Activated CD8-positive, alpha-beta T cell treated with anti-CD3 and anti-CD28 coated beads for 36 hours (primary cell): ENCODE measurements at regions not wholly inside any gene's neighbourhood (a gene's known extent, or its start where the extent isn't known, plus 50 kb on each side); places are given as distances from the start of the nearest gene placed in this dataset.

ENCODE experiments used
- ATAC-seq: fragments of 200-7000 bp; cut with Tn5 transposase; one replicate; pipeline ENCODE4 v1.10.0; 2021; ENCODE audit warnings: mild to moderate bottlenecking, moderate library complexity
- CTCF ChIA-PET: fragments of 350-600 bp; sonication (Branson Sonifier 250); formaldehyde crosslinking; loops from one replicate; lab custom pipeline; 2021; ENCODE audit warnings: antibody characterized with exemption; lab: Charles Lee
- POLR2A ChIA-PET: fragments of 350-600 bp; sonication (Branson Sonifier 250); formaldehyde crosslinking; loops from one replicate; lab custom pipeline; 2021; ENCODE audit warnings: antibody characterized with exemption; lab: Charles Lee
- DNase-seq: peaks from one replicate; pipeline ENCODE4 v3.0.0-alpha.2; 2020
- H3K27ac Mint-ChIP-seq: one replicate; pipeline ENCODE4 v1.8.0; 2021; ENCODE audit warnings: mild to moderate bottlenecking, mixed read lengths
- H3K27me3 Mint-ChIP-seq: one replicate; pipeline ENCODE4 v1.8.0; 2021; ENCODE audit warnings: mixed read lengths
- H3K36me3 Mint-ChIP-seq: one replicate; pipeline ENCODE4 v1.8.0; 2021; ENCODE audit warnings: low read depth, mixed read lengths
- H3K4me1 Mint-ChIP-seq: one replicate; pipeline ENCODE4 v1.8.0; 2021; ENCODE audit warnings: low read depth, mixed read lengths
- H3K4me3 Mint-ChIP-seq: one replicate; pipeline ENCODE4 v1.8.0; 2021; ENCODE audit warnings: mild to moderate bottlenecking, moderate library complexity, mixed read lengths
- H3K9me3 Mint-ChIP-seq: one replicate; pipeline ENCODE4 v1.8.0; 2021; ENCODE audit warnings: mixed read lengths
- intact Hi-C: fragments of 100-400 bp; cut with micrococcal nuclease; formaldehyde crosslinking; loops from one replicate; pipeline ENCODE4 v1.10.0; 2022
- TF ChIP-seq, protein P1 (sequence below): fragments of 200-600 bp; IDR thresholded peaks from one replicate; pipeline ENCODE4 v1.8.0; 2022; ENCODE audit warnings: antibody characterized with exemption, mild to moderate bottlenecking

DNA sequence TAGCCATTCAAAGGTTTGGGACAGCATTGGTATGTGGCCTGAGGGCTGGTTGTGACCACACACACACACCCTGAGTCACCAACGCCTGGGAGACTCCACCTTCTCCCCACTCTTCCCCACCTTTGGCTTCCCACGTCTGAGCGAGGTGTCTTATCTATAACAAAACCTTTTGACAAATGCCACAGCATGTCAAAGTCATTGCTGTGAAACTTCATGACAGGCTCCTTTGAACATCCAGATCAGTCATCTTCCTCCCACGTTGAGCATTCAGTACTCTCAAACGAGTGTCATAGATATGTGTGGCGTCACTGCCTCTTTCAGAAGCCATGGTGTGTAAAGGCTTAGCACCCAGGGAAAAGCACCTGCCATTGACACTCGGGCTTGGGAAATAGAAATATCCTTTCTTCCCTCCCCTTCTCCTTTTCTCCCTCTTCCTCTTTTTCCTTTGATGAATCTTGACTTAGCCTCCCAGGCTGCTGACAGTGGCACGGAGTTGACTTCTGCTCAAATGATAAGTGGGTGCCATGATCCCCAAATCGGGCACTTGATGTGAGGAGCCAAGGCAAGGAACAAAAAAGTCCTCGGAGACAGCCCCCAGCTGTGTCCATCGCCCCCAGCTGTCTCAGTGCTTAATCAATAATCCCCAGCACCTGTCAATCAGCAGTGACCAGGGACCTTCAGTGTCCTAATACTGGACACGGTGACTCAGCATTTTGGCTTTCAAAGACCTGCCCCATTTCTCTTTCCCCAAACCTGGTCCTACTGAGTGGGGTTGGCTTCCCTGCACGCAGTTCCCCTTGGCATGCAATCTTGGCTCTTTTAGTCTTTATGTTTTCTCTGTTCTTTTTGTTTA is 114.8 kb downstream of the FGF18 start:
- POLR2A ChIA-PET, result no interaction called here
- no peaks in the 10 kb centered on the region for H3K36me3 Mint-ChIP-seq

GRCh38 chr5:171535162-171535561 is 115.7 kb downstream of the FGF18 start:
- DNase-seq (no peak), ATAC-seq (no peak)
- H3K27ac Mint-ChIP-seq, result no peak overlapping the region
- ChIA-PET CTCF (interaction anchor here (1.1 kb wide), 1 partner anchor 51 kb away, joined by 3 read pairs; no protein-coding TSS in a partner anchor), POLR2A (no interaction called here)
- TF ChIP-seq, protein P1, sequence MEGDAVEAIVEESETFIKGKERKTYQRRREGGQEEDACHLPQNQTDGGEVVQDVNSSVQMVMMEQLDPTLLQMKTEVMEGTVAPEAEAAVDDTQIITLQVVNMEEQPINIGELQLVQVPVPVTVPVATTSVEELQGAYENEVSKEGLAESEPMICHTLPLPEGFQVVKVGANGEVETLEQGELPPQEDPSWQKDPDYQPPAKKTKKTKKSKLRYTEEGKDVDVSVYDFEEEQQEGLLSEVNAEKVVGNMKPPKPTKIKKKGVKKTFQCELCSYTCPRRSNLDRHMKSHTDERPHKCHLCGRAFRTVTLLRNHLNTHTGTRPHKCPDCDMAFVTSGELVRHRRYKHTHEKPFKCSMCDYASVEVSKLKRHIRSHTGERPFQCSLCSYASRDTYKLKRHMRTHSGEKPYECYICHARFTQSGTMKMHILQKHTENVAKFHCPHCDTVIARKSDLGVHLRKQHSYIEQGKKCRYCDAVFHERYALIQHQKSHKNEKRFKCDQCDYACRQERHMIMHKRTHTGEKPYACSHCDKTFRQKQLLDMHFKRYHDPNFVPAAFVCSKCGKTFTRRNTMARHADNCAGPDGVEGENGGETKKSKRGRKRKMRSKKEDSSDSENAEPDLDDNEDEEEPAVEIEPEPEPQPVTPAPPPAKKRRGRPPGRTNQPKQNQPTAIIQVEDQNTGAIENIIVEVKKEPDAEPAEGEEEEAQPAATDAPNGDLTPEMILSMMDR, result no peak
- no peak overlapping the region for H3K4me3 Mint-ChIP-seq
- H3K27me3 Mint-ChIP-seq, result peaks cover 21% of the 10 kb centered on the region
- H3K4me1 Mint-ChIP-seq, result no peaks in the 10 kb centered on the region
- no peaks in the 10 kb centered on the region for H3K36me3 Mint-ChIP-seq
- intact Hi-C loops, result no loop called here
- no peaks in the 10 kb centered on the region for H3K9me3 Mint-ChIP-seq

More for the DNA sequence above, 114.8 kb downstream of the FGF18 start:
- intact Hi-C loops, result no loop called here
- Mint-ChIP-seq H3K4me1 (no peaks in the 10 kb centered on the region), H3K9me3 (no peaks in the 10 kb centered on the region), H3K4me3 (no peak overlapping the region), H3K27ac (no peak overlapping the region), H3K27me3 (peaks cover 16% of the 10 kb centered on the region)
- TF ChIP-seq, protein P1, result no peak
- DNase-seq (peak; percentile 14), ATAC-seq (peak; percentile 64)
- CTCF ChIA-PET, result no interaction called here

DNA sequence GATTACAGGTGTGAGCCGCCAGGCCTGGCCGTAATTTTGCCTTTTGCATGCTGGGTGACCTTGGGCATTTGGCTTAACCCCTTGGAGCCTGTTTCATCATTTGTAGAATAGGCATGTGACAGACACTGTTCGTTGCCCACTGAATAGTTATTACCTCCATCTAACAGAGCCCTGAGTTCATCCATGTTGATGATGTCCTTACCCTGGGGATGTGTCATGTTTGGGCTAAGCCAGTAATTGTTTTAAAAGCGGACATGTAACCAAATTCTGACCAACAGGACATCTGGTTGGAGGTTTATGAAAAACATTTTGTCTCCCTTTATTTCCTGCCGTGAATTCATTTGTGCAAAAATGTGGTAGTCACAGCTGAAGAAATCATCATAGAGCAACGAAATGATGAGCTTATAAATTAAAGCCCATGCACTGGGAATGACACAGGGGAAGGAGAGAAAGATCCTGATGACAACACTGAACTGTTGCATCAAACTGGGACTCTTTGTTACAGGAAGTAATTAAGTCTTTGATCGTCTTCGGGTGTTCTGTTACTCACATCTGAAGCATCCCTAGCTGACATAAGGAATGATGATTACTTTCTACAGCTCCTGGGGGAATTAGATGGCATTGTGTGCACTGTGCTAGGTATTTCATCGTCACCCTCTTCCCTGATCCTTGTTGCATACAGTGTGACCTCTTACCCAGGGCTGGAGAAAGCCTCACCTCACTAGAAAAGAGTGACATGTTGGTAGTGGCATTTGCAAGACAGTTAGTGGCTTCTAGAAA is 117.8 kb downstream of the FGF18 start:
- DNase-seq, result no peak
- POLR2A ChIA-PET, result no interaction called here
- Mint-ChIP-seq H3K36me3 (no peaks in the 10 kb centered on the region), H3K4me1 (no peaks in the 10 kb centered on the region), H3K4me3 (no peak overlapping the region), H3K9me3 (no peaks in the 10 kb centered on the region), H3K27ac (no peak overlapping the region), H3K27me3 (peaks cover 27% of the 10 kb centered on the region)
- no peak for ATAC-seq
- intact Hi-C loops, result no loop called here
- TF ChIP-seq, protein P1, result no peak
- CTCF ChIA-PET, result no interaction called here

GRCh38 chr5:171537923-171538537 is 118.6 kb downstream of the FGF18 start:
- TF ChIP-seq, protein P1, result no peak
- ATAC-seq, result no peak
- Mint-ChIP-seq H3K9me3 (no peaks in the 10 kb centered on the region), H3K4me3 (no peak overlapping the region), H3K36me3 (no peaks in the 10 kb centered on the region), H3K4me1 (no peaks in the 10 kb centered on the region), H3K27ac (no peak overlapping the region), H3K27me3 (peaks cover 26% of the 10 kb centered on the region)
- no peak for DNase-seq
- intact Hi-C loops, result no loop called here
- POLR2A ChIA-PET, result no interaction called here
- CTCF ChIA-PET, result no interaction called here
